ENCODE measurements at regions not wholly inside any gene's neighbourhood (a gene's known extent, or its start where the extent isn't known, plus 50 kb on each side); places are given as distances from the start of the nearest gene placed in this dataset.

DNA sequence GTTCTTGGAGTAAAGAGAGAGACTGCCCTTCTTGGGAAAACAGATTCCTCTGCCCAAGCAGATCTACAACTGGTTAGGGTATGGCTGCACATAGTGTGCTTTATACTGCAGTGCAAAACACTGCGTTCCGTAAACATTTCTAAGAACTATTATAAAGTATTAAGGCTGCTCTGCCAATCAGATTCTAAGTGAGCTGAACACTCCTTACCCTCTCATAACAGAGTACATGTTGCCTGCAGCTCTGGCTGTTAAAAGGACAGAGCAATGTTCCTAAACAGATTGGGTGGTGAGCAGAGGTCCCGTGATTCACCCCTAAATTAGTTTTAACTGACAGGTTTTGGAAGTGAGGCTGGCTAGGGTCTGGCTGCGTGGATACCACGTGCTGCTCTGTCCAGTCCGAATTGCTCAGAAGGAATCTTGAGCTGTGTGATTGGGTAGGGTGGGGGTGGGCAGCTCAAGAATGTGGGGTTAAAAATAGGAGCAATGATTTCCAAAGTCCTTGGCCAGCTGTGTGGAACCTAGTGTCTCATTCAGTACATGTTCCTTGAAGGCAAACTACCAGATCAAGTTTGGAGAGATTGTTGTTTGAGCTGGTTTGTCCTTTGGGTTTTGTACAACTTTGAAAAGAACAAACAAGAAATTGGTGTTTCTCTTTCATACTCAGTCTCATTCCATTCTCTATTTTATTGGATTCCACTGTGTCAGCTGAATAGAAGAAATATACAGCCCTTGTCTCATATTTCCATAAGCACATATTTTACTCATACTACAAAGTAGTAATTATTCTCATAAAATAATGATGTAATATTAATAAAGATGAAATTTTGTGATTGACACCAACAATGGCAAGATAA lies 497.6 kb upstream of the CD180 start:
- DNase-seq (ENCODE audit: low read depth, low spot score), result no peak
- H3K4me3 ChIP-seq (ENCODE audit: low read length), result no peak overlapping the region

DNA sequence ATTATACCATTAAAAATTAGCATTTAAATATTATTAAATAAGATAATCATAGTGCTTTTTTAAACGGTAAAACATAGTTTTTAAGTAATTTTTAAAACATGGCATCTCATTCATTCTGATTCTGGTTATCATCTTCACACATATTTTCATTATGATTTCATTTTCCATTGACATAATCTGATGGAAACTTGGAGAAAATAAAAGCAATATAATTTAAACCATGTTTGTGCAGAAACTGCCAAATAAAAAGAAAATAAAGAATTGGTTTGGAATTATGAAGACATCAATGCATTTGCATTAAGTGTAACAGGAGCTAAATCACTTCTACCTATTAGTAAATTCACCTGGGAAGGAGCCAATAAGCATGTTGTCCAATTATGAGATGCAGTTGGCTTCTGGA lies 490.1 kb upstream of the CD180 start:
- H3K4me3 ChIP-seq (ENCODE audit: low read length), result no peak overlapping the region
- DNase-seq (ENCODE audit: low read depth, low spot score), result no peak

DNA sequence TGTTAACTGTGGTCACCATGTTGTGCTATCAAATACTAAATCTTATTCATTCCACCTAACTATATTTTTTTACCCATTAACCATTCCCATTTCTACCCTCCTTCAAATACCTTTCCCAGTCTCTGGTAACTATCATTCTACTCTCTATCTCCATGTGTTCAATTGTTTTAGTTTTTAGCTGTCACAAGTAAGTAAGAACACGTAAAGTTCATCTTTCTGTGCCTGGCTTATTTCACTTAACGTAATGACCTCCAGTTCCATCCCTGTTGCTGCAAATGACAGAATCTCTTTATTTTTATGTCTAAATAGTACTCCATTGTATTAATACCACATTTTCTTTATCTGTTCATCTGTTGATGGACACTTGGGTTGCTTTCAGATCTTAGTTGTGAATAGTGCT lies 485.1 kb upstream of the CD180 start:
- DNase-seq (ENCODE audit: low read depth, low spot score), result no peak
- no peak overlapping the region for H3K4me3 ChIP-seq (ENCODE audit: low read length)

DNA sequence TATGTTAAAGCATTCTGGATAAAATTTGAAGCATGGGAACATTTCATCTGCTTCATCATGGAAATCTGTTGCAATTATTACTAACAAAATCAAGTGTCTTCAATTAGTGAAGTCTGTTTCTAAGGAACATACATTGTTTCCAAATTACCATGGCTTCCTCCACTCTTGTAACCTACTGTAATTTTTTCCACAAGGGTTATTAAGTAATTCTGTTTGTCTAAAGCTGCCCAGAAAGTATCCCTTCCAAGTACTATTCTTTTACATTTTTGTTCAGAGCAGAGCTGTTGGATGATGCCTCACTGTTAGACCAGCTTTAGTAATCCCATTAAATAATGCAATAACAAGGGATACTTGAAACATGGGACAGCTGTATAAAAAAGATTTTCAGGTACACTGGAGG lies 483.5 kb upstream of the CD180 start:
- H3K4me3 ChIP-seq (ENCODE audit: low read length), result no peak overlapping the region
- DNase-seq (ENCODE audit: low read depth, low spot score), result no peak

DNA sequence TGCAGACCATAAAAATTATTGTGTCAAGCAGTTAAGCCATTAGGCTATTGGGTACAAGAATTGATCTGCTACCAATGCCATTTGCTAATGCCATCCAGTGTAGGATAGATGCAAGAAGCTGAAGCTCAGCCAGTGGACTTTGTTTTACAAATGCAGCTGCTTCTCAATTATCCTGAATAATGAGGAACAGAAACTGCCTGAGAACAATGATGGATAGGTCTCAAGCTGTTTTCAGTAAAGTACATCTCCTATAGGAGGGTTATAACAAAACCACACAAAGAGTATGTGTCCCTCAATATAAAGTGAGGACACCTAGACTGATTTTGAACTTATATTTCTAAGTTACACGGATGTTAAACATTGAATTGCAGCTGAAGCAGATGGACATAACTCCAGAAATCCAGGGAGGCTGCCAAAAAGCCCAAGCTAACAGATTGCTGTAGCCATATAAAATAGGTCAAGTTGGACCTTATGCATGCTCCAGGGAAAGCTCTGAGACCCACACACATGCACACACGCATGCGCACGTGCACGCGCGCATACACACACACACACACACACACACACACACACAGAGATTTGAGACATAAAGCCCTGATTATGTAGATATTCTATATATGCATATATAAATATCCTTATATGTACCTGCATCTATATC lies 482.7 kb upstream of the CD180 start:
- DNase-seq (ENCODE audit: low read depth, low spot score), result no peak
- no peak overlapping the region for H3K4me3 ChIP-seq (ENCODE audit: low read length)

DNA sequence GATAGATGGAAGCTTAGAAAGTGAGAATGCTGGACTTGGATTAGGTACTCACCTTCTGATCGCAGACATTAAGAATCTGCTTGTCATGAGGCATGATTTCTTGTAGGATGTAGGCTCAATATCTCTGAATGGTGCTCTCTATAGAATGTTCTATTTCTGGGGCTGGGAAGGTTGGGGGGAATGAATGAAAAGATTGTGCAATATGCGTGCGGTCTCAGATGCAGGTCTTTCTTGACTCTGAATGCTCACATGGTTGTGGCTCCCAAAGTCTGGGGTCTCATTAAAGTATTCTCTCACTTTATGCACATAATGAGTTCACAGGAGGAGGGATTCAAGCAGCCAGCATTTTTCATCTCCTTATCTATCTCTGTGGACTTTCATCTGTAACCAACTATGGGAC lies 482.0 kb upstream of the CD180 start:
- no peak overlapping the region for H3K4me3 ChIP-seq (ENCODE audit: low read length)
- DNase-seq (ENCODE audit: low read depth, low spot score), result no peak

DNA sequence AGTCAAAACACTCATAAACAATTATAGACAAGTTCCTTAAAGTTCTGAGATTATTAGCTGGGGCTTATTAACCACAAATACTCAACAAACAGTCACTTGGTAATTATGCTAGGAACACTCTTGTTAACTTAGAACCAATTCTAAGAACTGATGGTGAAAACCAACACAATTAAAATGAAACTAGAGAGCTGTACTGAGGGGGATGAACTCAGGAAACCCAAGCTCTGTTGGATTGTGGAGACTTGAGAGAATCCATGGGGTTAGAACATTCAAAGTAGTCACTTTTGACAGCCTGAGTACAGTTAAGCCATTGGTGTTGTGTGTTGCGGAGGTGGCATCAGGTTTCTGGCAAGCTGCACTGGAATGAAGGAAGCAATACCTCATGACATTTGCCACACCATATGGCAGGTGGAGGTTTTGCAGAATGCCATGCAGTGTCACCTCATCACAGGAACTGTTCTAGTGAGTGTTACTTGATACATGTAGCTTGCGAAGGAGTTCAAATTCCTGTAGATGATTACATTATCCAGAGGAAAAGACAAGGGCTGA lies 480.9 kb upstream of the CD180 start:
- DNase-seq (ENCODE audit: low read depth, low spot score), result no peak
- H3K4me3 ChIP-seq (ENCODE audit: low read length), result no peak overlapping the region

DNA sequence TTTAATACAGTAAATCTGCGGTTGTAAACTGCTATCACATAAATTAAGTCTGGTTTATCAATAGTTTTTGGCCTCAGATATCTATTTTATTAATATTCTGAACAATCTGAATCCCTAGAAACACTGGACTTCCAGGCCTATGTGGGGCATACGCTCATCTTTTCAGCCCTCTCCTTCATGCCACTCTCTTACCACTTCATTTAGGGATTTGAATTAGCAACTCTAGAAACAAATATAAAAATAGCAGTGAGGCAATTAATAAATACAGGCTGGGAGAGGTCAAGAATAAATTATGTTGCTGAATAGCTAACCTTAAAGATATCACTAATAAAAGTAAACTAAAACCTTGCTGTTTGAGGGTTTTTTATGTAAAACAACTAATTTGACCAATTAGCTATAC lies 480.3 kb upstream of the CD180 start:
- DNase-seq (ENCODE audit: low read depth, low spot score), result no peak
- H3K4me3 ChIP-seq (ENCODE audit: low read length), result no peak overlapping the region

DNA sequence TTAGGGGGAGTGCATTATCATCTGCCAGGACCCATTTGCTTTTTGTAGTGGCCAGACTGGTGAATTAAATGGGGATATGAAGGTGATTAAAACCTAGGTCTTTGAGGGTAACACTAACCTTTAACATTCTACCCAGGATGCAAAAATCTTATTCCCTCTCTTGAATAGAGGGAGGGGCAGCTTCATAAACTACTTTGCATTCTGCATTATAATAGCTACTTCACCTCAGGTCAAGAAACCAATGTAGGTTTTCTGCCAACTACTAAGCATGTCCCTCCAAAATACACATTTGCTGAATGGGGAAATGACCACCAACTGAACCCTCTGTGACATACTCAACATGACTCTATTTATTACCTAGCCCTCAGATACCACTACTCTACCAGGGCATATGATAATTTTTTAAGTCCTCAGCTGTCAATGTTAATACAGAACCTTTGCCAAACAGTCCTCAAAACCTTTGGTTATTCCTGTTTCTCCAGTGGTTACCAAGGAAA lies 477.6 kb upstream of the CD180 start:
- no peak overlapping the region for H3K4me3 ChIP-seq (ENCODE audit: low read length)
- DNase-seq (ENCODE audit: low read depth, low spot score), result no peak

DNA sequence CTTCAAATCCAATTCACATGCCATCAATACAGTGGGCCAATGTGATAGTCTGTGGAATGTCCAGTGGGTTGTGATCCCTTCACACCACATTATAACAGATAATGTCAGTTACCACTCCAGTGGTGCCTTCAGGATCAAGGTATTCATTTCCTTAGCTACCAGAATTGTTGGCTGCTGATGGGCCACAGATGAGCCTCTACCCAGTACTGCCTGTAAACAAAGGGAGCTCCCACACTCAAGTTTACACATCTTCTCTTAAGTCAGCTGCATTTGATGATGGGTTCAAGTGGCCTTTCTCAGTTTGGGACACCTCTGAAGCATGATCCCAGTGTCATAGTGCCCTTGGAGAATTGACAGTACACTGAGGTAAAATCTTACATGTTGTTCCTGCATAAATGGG lies 477.0 kb upstream of the CD180 start:
- H3K4me3 ChIP-seq (ENCODE audit: low read length), result no peak overlapping the region
- DNase-seq (ENCODE audit: low read depth, low spot score), result no peak

DNA sequence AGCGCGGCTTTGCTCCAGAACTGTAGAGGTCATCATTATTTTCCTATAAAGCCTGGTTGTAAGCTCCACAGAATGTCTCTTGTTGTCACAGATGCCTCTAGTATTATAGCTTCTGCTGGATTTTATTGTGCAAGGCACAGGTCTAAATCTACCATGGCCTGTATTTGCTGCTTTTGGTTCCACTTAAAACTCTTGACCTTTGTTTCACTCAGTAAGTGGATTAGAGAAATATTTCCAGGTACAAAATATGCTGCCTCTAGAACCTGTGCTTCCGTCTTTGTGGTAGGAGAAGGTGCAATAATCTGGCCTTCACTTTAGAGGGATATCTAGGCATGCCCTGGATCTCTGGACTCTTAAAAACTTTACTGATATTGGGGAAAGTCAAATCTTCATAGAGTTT lies 476.6 kb upstream of the CD180 start:
- H3K4me3 ChIP-seq (ENCODE audit: low read length), result no peak overlapping the region
- no peak for DNase-seq (ENCODE audit: low read depth, low spot score)

DNA sequence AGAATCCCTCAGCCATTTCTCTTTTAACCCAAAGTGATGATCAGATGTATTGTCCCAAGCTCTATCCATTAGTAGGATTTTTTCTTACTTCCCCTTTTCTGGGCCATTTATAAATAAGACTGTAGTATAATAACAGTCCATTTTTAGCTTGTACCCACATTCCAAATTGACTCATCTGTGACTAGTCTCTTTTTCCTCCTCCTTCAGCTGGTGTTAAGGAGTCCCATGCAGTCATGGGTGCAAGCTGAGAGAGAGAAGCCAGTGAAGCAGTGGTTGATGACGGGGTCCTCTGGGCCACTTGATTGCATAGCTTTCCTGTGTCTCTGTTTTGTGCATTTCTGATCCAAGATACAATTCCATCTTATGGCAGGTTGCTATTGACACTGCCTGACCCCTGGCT lies 476.0 kb upstream of the CD180 start:
- no peak overlapping the region for H3K4me3 ChIP-seq (ENCODE audit: low read length)
- DNase-seq (ENCODE audit: low read depth, low spot score), result no peak

DNA sequence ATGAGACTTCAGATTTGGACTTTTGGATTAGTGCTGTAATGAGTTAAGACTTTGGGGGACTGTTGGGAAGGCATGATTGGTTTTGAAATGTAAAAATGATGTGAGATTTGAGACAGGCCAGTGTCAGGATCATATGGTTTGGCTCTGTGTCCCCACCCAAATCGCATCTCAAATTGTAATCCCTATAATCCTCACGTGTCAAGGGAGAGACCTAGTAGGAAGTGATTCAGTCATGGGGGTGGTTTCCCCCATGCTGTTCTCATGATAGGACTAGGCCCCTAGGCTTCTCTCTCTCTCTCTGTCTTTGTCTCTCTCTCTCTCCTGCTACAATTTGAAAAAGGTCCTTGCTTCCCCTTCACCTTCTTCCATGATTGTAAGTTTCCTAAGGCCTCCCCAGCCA lies 473.3 kb upstream of the CD180 start:
- H3K4me3 ChIP-seq (ENCODE audit: low read length), result no peak overlapping the region
- DNase-seq (ENCODE audit: low read depth, low spot score), result no peak

DNA sequence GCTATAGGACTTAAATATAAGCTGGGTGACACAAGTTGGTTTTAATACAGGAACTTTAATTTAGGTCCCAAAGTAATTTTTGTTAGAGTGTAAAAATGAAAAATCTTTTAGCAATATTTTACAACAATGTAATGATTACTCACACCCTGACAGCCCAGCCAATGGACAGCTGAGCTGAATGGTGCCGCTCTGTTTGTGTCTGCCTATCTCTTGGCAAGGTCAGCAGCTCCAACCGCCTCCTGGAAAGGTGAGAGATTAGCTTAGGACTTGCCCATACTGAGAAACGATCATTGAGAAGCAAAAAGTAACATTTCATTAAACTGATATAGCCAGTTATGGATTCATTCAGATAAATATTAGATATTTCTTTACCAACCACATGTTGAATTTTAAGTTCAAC lies 463.6 kb upstream of the CD180 start:
- no peak overlapping the region for H3K4me3 ChIP-seq (ENCODE audit: low read length)
- no peak for DNase-seq (ENCODE audit: low read depth, low spot score)

DNA sequence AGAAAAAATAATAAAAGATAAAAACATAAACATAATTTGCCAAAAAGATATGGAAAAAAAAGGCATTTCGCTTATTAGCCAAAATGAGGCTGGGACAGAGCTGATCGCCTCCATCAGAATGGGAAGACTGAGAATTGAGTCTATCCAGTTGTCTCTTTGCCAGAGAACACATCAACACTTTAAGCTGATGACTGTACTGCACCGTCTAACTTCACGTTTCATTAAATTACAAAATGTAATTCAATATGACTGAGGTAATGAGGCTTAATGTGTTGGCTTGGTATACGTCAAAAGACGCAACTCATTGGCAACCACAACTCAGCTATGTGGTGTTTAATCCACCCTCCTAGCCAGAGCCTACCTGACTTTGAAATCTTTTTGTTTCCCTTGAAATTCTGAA lies 462.7 kb upstream of the CD180 start:
- DNase-seq (ENCODE audit: low read depth, low spot score), result no peak
- no peak overlapping the region for H3K4me3 ChIP-seq (ENCODE audit: low read length)

DNA sequence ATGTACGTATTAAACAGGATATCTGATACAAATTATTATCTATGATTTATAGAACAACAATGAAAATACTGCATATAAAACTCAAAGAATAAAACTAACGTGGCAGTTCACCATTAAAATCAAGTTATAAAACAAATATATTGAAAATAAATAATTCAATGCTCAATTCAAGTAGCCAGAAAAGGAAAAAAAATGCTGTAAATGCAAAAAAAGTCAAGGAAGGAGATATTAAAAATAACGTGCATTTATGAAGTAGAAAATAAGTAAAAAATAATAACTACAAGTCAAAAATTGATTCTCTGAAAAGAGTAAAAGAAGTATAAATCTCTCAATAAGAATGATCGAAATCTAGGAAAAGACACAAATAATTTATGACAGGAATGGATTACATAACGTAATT lies 460.5 kb upstream of the CD180 start:
- H3K4me3 ChIP-seq (ENCODE audit: low read length), result no peak overlapping the region
- DNase-seq (ENCODE audit: low read depth, low spot score), result no peak

DNA sequence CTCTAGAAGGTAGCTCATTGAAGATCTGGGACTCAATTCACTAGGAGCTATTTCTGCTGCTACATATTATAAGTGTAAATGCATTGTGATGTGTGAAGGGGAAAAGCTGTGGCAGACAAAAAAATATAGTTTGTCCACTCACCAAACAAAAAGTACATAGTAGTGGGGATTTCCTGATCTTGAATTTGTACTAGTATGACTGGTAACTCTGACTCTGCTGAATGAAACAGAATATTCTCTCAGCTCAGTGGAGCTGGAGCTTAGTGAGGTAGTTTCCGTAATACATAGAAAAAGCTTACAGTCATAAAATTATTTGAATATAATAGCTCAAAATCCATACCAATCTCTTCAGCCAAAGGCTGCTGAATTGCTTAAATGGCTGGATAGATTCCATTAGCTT lies 455.6 kb upstream of the CD180 start:
- no peak overlapping the region for H3K4me3 ChIP-seq (ENCODE audit: low read length)

DNA sequence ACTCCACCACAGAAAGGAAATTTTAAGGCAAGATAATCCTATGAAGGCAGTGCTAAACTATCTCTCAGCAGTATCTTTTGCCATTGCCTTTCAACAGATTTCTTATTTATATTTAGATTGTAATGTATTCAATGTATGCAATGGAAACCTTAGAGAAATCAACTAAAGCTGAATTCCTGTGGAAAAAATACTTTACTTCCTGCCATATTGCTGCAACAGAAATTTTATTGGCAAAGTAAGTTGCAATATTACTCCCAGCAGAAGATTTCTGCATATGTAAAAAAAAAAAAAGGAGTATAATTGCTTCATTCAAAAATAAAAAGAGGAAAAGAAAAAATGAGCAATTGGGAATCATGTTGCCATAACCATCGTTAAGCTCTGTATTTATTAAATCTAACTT lies 454.6 kb upstream of the CD180 start:
- no peak for DNase-seq (ENCODE audit: low read depth, low spot score)
- H3K4me3 ChIP-seq (ENCODE audit: low read length), result no peak overlapping the region

More for the DNA sequence above, 455.6 kb upstream of the CD180 start:
- DNase-seq (ENCODE audit: low read depth, low spot score), result no peak

DNA sequence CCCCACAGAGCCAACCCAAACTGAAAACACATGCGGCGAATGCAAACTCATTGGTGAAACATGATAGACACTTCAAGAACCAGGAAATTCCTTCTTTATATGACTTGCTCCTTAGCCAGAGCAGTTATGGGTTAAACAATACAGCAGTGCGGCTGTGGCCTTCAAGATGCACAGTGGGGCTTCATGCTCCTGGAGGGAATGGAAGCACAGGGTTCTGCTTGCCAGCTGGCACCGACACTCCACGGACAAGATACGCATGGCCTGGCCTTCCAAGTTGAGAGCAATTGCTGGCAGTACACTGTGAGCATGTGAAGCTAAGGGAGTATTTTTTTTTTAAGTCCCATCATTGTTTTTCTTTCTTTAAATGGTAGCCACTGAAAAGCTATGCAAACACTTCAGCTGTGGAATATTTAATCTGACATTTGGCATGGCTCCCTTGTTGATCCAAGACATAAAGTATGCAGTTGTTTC lies 451.6 kb upstream of the CD180 start:
- no peak overlapping the region for H3K4me3 ChIP-seq (ENCODE audit: low read length)
- no peak for DNase-seq (ENCODE audit: low read depth, low spot score)

DNA sequence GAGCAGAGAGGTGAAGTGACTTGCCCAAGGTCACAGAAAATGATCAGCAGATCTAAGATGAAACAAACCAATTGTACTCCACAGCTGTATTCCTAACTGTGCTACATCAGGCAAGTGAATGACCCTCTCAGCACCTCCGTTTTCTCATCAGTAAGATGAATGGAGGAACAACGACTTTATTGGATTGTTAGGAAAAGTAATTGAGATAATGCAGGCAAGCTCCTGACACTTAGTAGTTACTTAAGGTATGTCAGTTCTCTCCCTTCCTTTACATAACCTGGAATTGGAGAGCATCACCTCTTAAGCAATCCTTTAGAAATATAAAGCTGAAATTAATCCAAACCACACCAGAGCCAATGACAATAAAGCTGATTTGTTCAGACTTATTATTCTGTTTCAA lies 451.2 kb upstream of the CD180 start:
- DNase-seq (ENCODE audit: low read depth, low spot score), result no peak

More for the DNA sequence above, 451.2 kb upstream of the CD180 start:
- H3K4me3 ChIP-seq (ENCODE audit: low read length), result no peak overlapping the region

All from Jurkat, Clone E6-1 (cell line).